ENCODE measurements at regions not wholly inside any gene's neighbourhood (a gene's known extent, or its start where the extent isn't known, plus 50 kb on each side); places are given as distances from the start of the nearest gene placed in this dataset.

GRCh38 chr22:47285981-47286380 lies 523.5 kb downstream of the TBC1D22A start:
- TF ChIP-seq PHF21A (CRISPR knock-in tag; IDR thresholded peaks at IDR 0.05) (no peak), THAP8 (CRISPR knock-in tag; IDR thresholded peaks at IDR 0.05; ENCODE audit: borderline replicate concordance) (no peak)
- TF ChIP-seq, protein P1, sequence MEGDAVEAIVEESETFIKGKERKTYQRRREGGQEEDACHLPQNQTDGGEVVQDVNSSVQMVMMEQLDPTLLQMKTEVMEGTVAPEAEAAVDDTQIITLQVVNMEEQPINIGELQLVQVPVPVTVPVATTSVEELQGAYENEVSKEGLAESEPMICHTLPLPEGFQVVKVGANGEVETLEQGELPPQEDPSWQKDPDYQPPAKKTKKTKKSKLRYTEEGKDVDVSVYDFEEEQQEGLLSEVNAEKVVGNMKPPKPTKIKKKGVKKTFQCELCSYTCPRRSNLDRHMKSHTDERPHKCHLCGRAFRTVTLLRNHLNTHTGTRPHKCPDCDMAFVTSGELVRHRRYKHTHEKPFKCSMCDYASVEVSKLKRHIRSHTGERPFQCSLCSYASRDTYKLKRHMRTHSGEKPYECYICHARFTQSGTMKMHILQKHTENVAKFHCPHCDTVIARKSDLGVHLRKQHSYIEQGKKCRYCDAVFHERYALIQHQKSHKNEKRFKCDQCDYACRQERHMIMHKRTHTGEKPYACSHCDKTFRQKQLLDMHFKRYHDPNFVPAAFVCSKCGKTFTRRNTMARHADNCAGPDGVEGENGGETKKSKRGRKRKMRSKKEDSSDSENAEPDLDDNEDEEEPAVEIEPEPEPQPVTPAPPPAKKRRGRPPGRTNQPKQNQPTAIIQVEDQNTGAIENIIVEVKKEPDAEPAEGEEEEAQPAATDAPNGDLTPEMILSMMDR (CRISPR knock-in tag; IDR thresholded peaks at IDR 0.05) = no peak

Data from HepG2 (cell line).